CD14-positive monocyte (primary cell): ENCODE measurements at regions not wholly inside any gene's neighbourhood (a gene's known extent, or its start where the extent isn't known, plus 50 kb on each side); places are given as distances from the start of the nearest gene placed in this dataset.
A peak's percentile ranks its signal among the peaks of the same experiment; 100 is the strongest.

Experiments
- DNase-seq, 3 donors: peaks; one replicate each; pipeline ENCODE4 v3.0.0-alpha.2; 2011 to 2022
- H2AFZ ChIP-seq: 2 replicates; pipeline ENCODE4 v1.6.0; 2012; ENCODE audit warnings: mild to moderate bottlenecking, low read depth, low read length, inconsistent platforms; ENCODE audit not compliant: insufficient read depth, poor library complexity, severe bottlenecking
- H3K27ac ChIP-seq, 2 donors: 1 replicate in 1 of 2; 2 replicates in 1 of 2; pipeline ENCODE4 v1.5.1; 2012 to 2013; ENCODE audit warnings: low read length in 2 of 2, control low read depth in 1 of 2, inconsistent platforms in 1 of 2, low read depth in 1 of 2, mild to moderate bottlenecking in 1 of 2
- H3K27me3 ChIP-seq, 2 donors: one replicate each; pipeline versions ENCODE4 v1.6.0 to v1.6.1; 2011 to 2013; ENCODE audit warnings: low read length in 2 of 2; ENCODE audit not compliant: control insufficient read depth in 2 of 2, insufficient read depth in 2 of 2
- H3K36me3 ChIP-seq, 2 donors: replicated peaks in 1 of 2; 1 replicate in 1 of 2; 2 replicates in 1 of 2; pipeline versions ENCODE4 v1.5.1 to v1.6.1; 2012 to 2013; ENCODE audit warnings: low read length in 2 of 2, control low read depth in 1 of 2, inconsistent platforms in 1 of 2, mild to moderate bottlenecking in 1 of 2; ENCODE audit not compliant: insufficient read depth in 2 of 2, control insufficient read depth in 1 of 2
- H3K4me1 ChIP-seq, 2 donors: 1 replicate in 1 of 2; 2 replicates in 1 of 2; pipeline versions ENCODE4 v1.5.1 to v1.6.1; 2012 to 2013; ENCODE audit warnings: low read length in 2 of 2, control low read depth in 1 of 2, inconsistent platforms in 1 of 2, mild to moderate bottlenecking in 1 of 2, moderate library complexity in 1 of 2; ENCODE audit not compliant: insufficient read depth in 2 of 2, control insufficient read depth in 1 of 2
- H3K4me2 ChIP-seq: replicated peaks from 2 replicates; pipeline ENCODE3; 2012; ENCODE audit warnings: low read length, moderate library complexity, mild to moderate bottlenecking; ENCODE audit not compliant: poor library complexity, severe bottlenecking; ENCODE audit errors: extremely low read depth
- H3K4me3 ChIP-seq, 3 experiments: fragments of 200-600 bp in 1 of 3; sonication (generic) in 1 of 3; replicated peaks in 1 of 3; 1 replicate in 2 of 3; 2 replicates in 1 of 3; pipeline ENCODE4 v1.5.1; 2011 to 2013; ENCODE audit warnings: low read length in 3 of 3, mild to moderate bottlenecking in 3 of 3, control low read depth in 2 of 3, low read depth in 2 of 3, inconsistent platforms in 1 of 3, moderate library complexity in 1 of 3
- H3K79me2 ChIP-seq: 2 replicates; pipeline ENCODE4 v1.6.0; 2012; ENCODE audit warnings: mild to moderate bottlenecking, control low read depth, inconsistent platforms, low read length, moderate library complexity; ENCODE audit not compliant: insufficient read depth
- H3K9ac ChIP-seq: 2 replicates; pipeline ENCODE4 v1.6.0; 2017; ENCODE audit warnings: low read length, mild to moderate bottlenecking; ENCODE audit not compliant: insufficient read depth, poor library complexity, severe bottlenecking
- H3K9me3 ChIP-seq, 2 donors: replicated peaks in 1 of 2; 1 replicate in 1 of 2; 2 replicates in 1 of 2; pipeline versions ENCODE4 v1.5.1 to v1.6.1; 2012 to 2013; ENCODE audit warnings: low read length in 2 of 2, control low read depth in 1 of 2; ENCODE audit not compliant: control insufficient read depth in 1 of 2, insufficient read depth in 1 of 2
- H4K20me1 ChIP-seq: 2 replicates; pipeline ENCODE4 v1.6.0; 2012; ENCODE audit warnings: mild to moderate bottlenecking, low read length, control low read depth, moderate library complexity; ENCODE audit not compliant: insufficient read depth
- H3K27ac Mint-ChIP-seq, 7 donors: one replicate each; pipeline ENCODE4 v1.8.0; 2020; ENCODE audit warnings: mild to moderate bottlenecking in 7 of 7, mixed read lengths in 7 of 7, moderate library complexity in 6 of 7, inconsistent platforms in 2 of 7
- H3K27me3 Mint-ChIP-seq, 3 donors: one replicate each; pipeline ENCODE4 v1.8.0; 2021 to 2022; ENCODE audit warnings: low read depth in 3 of 3, mild to moderate bottlenecking in 3 of 3, mixed read lengths in 3 of 3, moderate library complexity in 3 of 3, inconsistent platforms in 1 of 3
- H3K36me3 Mint-ChIP-seq, 2 donors: one replicate each; pipeline ENCODE4 v1.8.0; 2020; ENCODE audit warnings: mixed read lengths in 2 of 2, inconsistent platforms in 1 of 2, mild to moderate bottlenecking in 1 of 2
- H3K4me1 Mint-ChIP-seq: one replicate; pipeline ENCODE4 v1.8.0; 2020; ENCODE audit warnings: mild to moderate bottlenecking, mixed read lengths
- H3K4me3 Mint-ChIP-seq, 2 donors: one replicate each; pipeline ENCODE4 v1.8.0; 2020; ENCODE audit warnings: mild to moderate bottlenecking in 2 of 2, mixed read lengths in 2 of 2, moderate library complexity in 1 of 2
- H3K9me3 Mint-ChIP-seq, 7 donors: one replicate each; pipeline ENCODE4 v1.8.0; 2020 to 2022; ENCODE audit warnings: mixed read lengths in 7 of 7, mild to moderate bottlenecking in 6 of 7, moderate library complexity in 6 of 7, inconsistent platforms in 2 of 7
- CTCF ChIP-seq: fragments of 200-600 bp; IDR thresholded peaks from one replicate; pipeline ENCODE4 v1.8.0; 2022; ENCODE audit warnings: antibody characterized with exemption, mild to moderate bottlenecking
- WGBS: methylation state at CpG from one replicate; pipeline ENCODE4 v1.1.5; 2013; ENCODE audit warnings: missing lambda C conversion rate; ENCODE audit not compliant: insufficient coverage; 5-methylcytosine and 5-hydroxymethylcytosine counted together
- intact Hi-C, 2 donors: fragments of 100-400 bp; cut with micrococcal nuclease; formaldehyde crosslinking; loops; one replicate each; pipeline versions ENCODE4 v1.15.0 to v1.15.1; 2023

- H3K27me3 Mint-ChIP-seq, result no peaks in the 10 kb centered on the region
- H3K27ac Mint-ChIP-seq, result peak overlapping the region in 5 of 7 donors; percentile 3 to 77 (median 66)
- intact Hi-C loops, result loop anchor here in 1 of 2 donors (10.0 kb wide), 1 partner anchor 64 kb away; no protein-coding TSS in a partner anchor
- no peak for TF ChIP-seq CTCF
- H2AFZ ChIP-seq, result no peak overlapping the region
- H3K4me1 Mint-ChIP-seq, result peaks cover 51% of the 10 kb centered on the region
- WGBS, result no CpG with 5 or more reads among the region's 1 CpG
- H3K27ac ChIP-seq, result no peak overlapping the region
- peaks cover 45 to 54% of the 10 kb centered on the region in 2 donors for H3K4me1 ChIP-seq
- no peak overlapping the region for H3K4me3 ChIP-seq
- no peaks in the 10 kb centered on the region for H4K20me1 ChIP-seq
- no peaks in the 10 kb centered on the region for H3K9me3 ChIP-seq
- no peak for DNase-seq
- H3K4me3 Mint-ChIP-seq, result no peak overlapping the region
- H3K79me2 ChIP-seq, result no peaks in the 10 kb centered on the region
- H3K36me3 Mint-ChIP-seq, result no peaks in the 10 kb centered on the region
- H3K27me3 ChIP-seq, result no peaks in the 10 kb centered on the region
- H3K36me3 ChIP-seq, result no peaks in the 10 kb centered on the region
- H3K4me2 ChIP-seq, result no peak overlapping the region
- H3K9me3 Mint-ChIP-seq, result peaks cover 0 to 8% (median 0%) of the 10 kb centered on the region in 7 donors
- H3K9ac ChIP-seq, result no peak overlapping the region
Measured at GRCh38 chr3:177429079-177429478, 231.8 kb upstream of the TBL1XR1 start.

GRCh38 chr3:177429771-177430170 is 232.5 kb upstream of the TBL1XR1 start:
- H4K20me1 ChIP-seq, result no peaks in the 10 kb centered on the region
- no peaks in the 10 kb centered on the region for H3K36me3 ChIP-seq
- no peak overlapping the region for H3K27ac ChIP-seq
- TF ChIP-seq CTCF, result no peak
- H3K9me3 Mint-ChIP-seq, result peaks cover 0 to 8% (median 0%) of the 10 kb centered on the region in 7 donors
- H3K4me3 ChIP-seq, result no peak overlapping the region
- intact Hi-C loops, result loop anchor here in 1 of 2 donors (10.0 kb wide), 1 partner anchor 65 kb away; no protein-coding TSS in a partner anchor
- H3K27me3 Mint-ChIP-seq, result no peaks in the 10 kb centered on the region
- DNase-seq, result peak; percentile 16 to 48 (median 46)
- H3K4me3 Mint-ChIP-seq, result no peak overlapping the region
- H3K27ac Mint-ChIP-seq, result peak overlapping the region in 1 of 7 donors; percentile 2
- no peak overlapping the region for H3K9ac ChIP-seq
- H3K4me2 ChIP-seq, result no peak overlapping the region
- no CpG with 5 or more reads among the region's 2 CpGs for WGBS
- no peaks in the 10 kb centered on the region for H3K9me3 ChIP-seq
- no peaks in the 10 kb centered on the region for H3K79me2 ChIP-seq
- peaks cover 45% of the 10 kb centered on the region for H3K4me1 Mint-ChIP-seq
- no peaks in the 10 kb centered on the region for H3K36me3 Mint-ChIP-seq
- H3K4me1 ChIP-seq, result peaks cover 41 to 47% of the 10 kb centered on the region in 2 donors
- H2AFZ ChIP-seq, result no peak overlapping the region
- H3K27me3 ChIP-seq, result no peaks in the 10 kb centered on the region
